Adrenal gland (tissue), 5 donors: ENCODE measurements at regions not wholly inside any gene's neighbourhood (a gene's known extent, or its start where the extent isn't known, plus 50 kb on each side); places are given as distances from the start of the nearest gene placed in this dataset.

Source experiments
- CTCF ChIP-seq, 6 experiments: fragments of 450-650 bp in 4 of 6; fragments of 200-600 bp in 2 of 6; sonication (generic) in 1 of 6; IDR thresholded peaks; 1 replicate in 5 of 6; 2 replicates in 1 of 6; pipeline versions ENCODE4 v1.5.1 to v1.8.0; 2016 to 2021; ENCODE audit warnings: antibody characterized with exemption in 6 of 6, mild to moderate bottlenecking in 2 of 6, moderate library complexity in 1 of 6
- POLR2A ChIP-seq, 2 donors: fragments of 450-650 bp; IDR thresholded peaks; one replicate each; pipeline ENCODE4 v1.6.1; 2017; ENCODE audit warnings: antibody characterized with exemption in 2 of 2, mild to moderate bottlenecking in 2 of 2, moderate library complexity in 1 of 2
- donor health status: DM: no; HTN: no; CAD: no.

- TF ChIP-seq CTCF (IDR thresholded peaks at IDR 0.05) (no peak), POLR2A (IDR thresholded peaks at IDR 0.05) (no peak)
Measured at GRCh38 chr6:6801635-6802218, 213.2 kb downstream of the LY86 start.
